Liver (tissue), 3 donors: ENCODE measurements at regions not wholly inside any gene's neighbourhood (a gene's known extent, or its start where the extent isn't known, plus 50 kb on each side); places are given as distances from the start of the nearest gene placed in this dataset.

ENCODE experiments used
- EGR1 ChIP-seq, 2 donors: IDR thresholded peaks; 2 replicates each; pipeline ENCODE4 v1.6.1; 2016 to 2018; ENCODE audit warnings: antibody characterized with exemption in 2 of 2, low read depth in 2 of 2
- FOXA1 ChIP-seq: IDR thresholded peaks from 2 replicates; pipeline ENCODE4 v1.6.1; 2016; ENCODE audit warnings: antibody characterized with exemption
- JUND ChIP-seq, 2 donors: IDR thresholded peaks; 2 replicates each; pipeline ENCODE4 v1.6.1; 2016; ENCODE audit warnings: antibody characterized with exemption in 2 of 2
- NR2F2 ChIP-seq: IDR thresholded peaks from 2 replicates; pipeline ENCODE4 v1.6.1; 2016; ENCODE audit warnings: antibody characterized with exemption
- RAD21 ChIP-seq, 2 donors: IDR thresholded peaks; 2 replicates each; pipeline ENCODE4 v1.6.1; 2016; ENCODE audit warnings: antibody characterized with exemption in 2 of 2, mild to moderate bottlenecking in 2 of 2
- SP1 ChIP-seq: IDR thresholded peaks from 2 replicates; pipeline ENCODE4 v1.6.1; 2018; ENCODE audit warnings: antibody characterized with exemption, mild to moderate bottlenecking
- TAF1 ChIP-seq: conservative IDR thresholded peaks from 2 replicates; pipeline ENCODE4 v1.6.1; 2016; ENCODE audit warnings: antibody characterized with exemption, mild to moderate bottlenecking
- YY1 ChIP-seq: IDR thresholded peaks from 2 replicates; pipeline ENCODE4 v1.6.1; 2016; ENCODE audit warnings: antibody characterized with exemption, mild to moderate bottlenecking
- TF ChIP-seq, protein P1 (sequence below): IDR thresholded peaks from 2 replicates; pipeline ENCODE4 v1.6.1; 2016; ENCODE audit warnings: antibody characterized with exemption
- TF ChIP-seq, protein P2 (sequence below): fragments of 150-350 bp; IDR thresholded peaks from 2 replicates; pipeline ENCODE4 v1.5.1; 2017; ENCODE audit warnings: improper control_type of control experiment, low read depth, low read length; ENCODE audit not compliant: missing input control
- TF ChIP-seq, protein P3 (sequence below): IDR thresholded peaks from 2 replicates; pipeline ENCODE4 v1.6.1; 2016; ENCODE audit warnings: antibody characterized with exemption, mild to moderate bottlenecking
- TF ChIP-seq, protein P4 (sequence below): IDR thresholded peaks from 2 replicates; pipeline ENCODE4 v1.6.1; 2016; ENCODE audit warnings: antibody characterized with exemption
- TF ChIP-seq, protein P5 (sequence below): IDR thresholded peaks from 2 replicates; pipeline ENCODE4 v1.6.1; 2016; ENCODE audit warnings: antibody characterized with exemption
- donor health status: healthy.
- donor health status: healthy.

DNA sequence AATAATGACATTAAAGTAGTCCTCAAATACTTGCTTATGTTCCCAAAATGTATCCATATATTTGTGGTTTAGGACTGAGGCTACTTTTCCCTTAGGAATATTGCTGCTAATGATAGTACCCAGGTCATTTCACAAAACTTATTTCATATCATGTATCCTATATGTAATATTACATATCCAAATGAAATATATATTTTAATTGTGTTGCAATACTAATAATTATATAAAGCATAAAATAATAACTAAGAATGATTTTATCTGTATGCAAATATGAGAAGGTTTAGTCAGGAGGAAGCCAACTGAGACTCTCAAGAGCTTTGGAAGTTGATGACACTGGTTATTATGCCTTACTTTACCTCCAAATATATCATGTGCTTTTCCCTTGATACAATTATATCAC is 231.5 kb upstream of the KLF14 start:
- TF ChIP-seq, protein P1, sequence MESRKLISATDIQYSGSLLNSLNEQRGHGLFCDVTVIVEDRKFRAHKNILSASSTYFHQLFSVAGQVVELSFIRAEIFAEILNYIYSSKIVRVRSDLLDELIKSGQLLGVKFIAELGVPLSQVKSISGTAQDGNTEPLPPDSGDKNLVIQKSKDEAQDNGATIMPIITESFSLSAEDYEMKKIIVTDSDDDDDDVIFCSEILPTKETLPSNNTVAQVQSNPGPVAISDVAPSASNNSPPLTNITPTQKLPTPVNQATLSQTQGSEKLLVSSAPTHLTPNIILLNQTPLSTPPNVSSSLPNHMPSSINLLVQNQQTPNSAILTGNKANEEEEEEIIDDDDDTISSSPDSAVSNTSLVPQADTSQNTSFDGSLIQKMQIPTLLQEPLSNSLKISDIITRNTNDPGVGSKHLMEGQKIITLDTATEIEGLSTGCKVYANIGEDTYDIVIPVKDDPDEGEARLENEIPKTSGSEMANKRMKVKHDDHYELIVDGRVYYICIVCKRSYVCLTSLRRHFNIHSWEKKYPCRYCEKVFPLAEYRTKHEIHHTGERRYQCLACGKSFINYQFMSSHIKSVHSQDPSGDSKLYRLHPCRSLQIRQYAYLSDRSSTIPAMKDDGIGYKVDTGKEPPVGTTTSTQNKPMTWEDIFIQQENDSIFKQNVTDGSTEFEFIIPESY: no peak
- no peak for TF ChIP-seq JUND (IDR thresholded peaks at IDR 0.05)
- TF ChIP-seq YY1: no peak
- TF ChIP-seq, protein P2, sequence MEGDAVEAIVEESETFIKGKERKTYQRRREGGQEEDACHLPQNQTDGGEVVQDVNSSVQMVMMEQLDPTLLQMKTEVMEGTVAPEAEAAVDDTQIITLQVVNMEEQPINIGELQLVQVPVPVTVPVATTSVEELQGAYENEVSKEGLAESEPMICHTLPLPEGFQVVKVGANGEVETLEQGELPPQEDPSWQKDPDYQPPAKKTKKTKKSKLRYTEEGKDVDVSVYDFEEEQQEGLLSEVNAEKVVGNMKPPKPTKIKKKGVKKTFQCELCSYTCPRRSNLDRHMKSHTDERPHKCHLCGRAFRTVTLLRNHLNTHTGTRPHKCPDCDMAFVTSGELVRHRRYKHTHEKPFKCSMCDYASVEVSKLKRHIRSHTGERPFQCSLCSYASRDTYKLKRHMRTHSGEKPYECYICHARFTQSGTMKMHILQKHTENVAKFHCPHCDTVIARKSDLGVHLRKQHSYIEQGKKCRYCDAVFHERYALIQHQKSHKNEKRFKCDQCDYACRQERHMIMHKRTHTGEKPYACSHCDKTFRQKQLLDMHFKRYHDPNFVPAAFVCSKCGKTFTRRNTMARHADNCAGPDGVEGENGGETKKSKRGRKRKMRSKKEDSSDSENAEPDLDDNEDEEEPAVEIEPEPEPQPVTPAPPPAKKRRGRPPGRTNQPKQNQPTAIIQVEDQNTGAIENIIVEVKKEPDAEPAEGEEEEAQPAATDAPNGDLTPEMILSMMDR: no peak
- TF ChIP-seq, protein P3, sequence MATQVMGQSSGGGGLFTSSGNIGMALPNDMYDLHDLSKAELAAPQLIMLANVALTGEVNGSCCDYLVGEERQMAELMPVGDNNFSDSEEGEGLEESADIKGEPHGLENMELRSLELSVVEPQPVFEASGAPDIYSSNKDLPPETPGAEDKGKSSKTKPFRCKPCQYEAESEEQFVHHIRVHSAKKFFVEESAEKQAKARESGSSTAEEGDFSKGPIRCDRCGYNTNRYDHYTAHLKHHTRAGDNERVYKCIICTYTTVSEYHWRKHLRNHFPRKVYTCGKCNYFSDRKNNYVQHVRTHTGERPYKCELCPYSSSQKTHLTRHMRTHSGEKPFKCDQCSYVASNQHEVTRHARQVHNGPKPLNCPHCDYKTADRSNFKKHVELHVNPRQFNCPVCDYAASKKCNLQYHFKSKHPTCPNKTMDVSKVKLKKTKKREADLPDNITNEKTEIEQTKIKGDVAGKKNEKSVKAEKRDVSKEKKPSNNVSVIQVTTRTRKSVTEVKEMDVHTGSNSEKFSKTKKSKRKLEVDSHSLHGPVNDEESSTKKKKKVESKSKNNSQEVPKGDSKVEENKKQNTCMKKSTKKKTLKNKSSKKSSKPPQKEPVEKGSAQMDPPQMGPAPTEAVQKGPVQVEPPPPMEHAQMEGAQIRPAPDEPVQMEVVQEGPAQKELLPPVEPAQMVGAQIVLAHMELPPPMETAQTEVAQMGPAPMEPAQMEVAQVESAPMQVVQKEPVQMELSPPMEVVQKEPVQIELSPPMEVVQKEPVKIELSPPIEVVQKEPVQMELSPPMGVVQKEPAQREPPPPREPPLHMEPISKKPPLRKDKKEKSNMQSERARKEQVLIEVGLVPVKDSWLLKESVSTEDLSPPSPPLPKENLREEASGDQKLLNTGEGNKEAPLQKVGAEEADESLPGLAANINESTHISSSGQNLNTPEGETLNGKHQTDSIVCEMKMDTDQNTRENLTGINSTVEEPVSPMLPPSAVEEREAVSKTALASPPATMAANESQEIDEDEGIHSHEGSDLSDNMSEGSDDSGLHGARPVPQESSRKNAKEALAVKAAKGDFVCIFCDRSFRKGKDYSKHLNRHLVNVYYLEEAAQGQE: no peak
- TF ChIP-seq, protein P4, sequence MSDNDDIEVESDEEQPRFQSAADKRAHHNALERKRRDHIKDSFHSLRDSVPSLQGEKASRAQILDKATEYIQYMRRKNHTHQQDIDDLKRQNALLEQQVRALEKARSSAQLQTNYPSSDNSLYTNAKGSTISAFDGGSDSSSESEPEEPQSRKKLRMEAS: no peak
- TF ChIP-seq RAD21 (IDR thresholded peaks at IDR 0.05): no peak
- TF ChIP-seq FOXA1: no peak
- TF ChIP-seq EGR1 (IDR thresholded peaks at IDR 0.05; ENCODE audit: low read depth in 2 of 2): no peak
- TF ChIP-seq TAF1: no peak
- TF ChIP-seq, protein P5, sequence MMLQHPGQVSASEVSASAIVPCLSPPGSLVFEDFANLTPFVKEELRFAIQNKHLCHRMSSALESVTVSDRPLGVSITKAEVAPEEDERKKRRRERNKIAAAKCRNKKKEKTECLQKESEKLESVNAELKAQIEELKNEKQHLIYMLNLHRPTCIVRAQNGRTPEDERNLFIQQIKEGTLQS: no peak
- TF ChIP-seq SP1: no peak
- TF ChIP-seq NR2F2: no peak
